Lung (tissue), 11 donors: ENCODE measurements at regions not wholly inside any gene's neighbourhood (a gene's known extent, or its start where the extent isn't known, plus 50 kb on each side); places are given as distances from the start of the nearest gene placed in this dataset.

Source experiments
- ATAC-seq: fragments of 200-7000 bp; cut with Tn5 transposase; one replicate; pipeline ENCODE4 v1.9.1; 2020; ENCODE audit warnings: moderate number of reproducible peaks; ENCODE audit not compliant: insufficient read depth, low FRiP score
- DNase-seq, 3 donors: peaks; one replicate each; pipeline ENCODE4 v3.0.0-alpha.2; 2013 to 2017
- H3K27ac ChIP-seq, 2 donors: one replicate each; pipeline ENCODE4 v1.5.1; 2013; ENCODE audit warnings: mild to moderate bottlenecking in 2 of 2, moderate library complexity in 2 of 2, control low read depth in 1 of 2, inconsistent platforms in 1 of 2, low read depth in 1 of 2, low read length in 1 of 2
- H3K27me3 ChIP-seq, 3 donors: one replicate each; pipeline ENCODE4 v1.5.1; 2013; ENCODE audit warnings: low read length in 2 of 3; ENCODE audit not compliant: control insufficient read depth in 3 of 3, insufficient read depth in 3 of 3
- H3K36me3 ChIP-seq, 4 donors: one replicate each; pipeline ENCODE4 v1.5.1; 2013; ENCODE audit warnings: low read length in 4 of 4, mild to moderate bottlenecking in 1 of 4, moderate library complexity in 1 of 4; ENCODE audit not compliant: control insufficient read depth in 4 of 4, insufficient read depth in 4 of 4
- H3K4me1 ChIP-seq, 5 donors: one replicate each; pipeline ENCODE4 v1.5.1; 2013; ENCODE audit warnings: low read length in 5 of 5, mild to moderate bottlenecking in 2 of 5, moderate library complexity in 1 of 5; ENCODE audit not compliant: control insufficient read depth in 5 of 5, insufficient read depth in 5 of 5
- H3K4me3 ChIP-seq: one replicate; pipeline ENCODE4 v1.5.1; 2013; ENCODE audit warnings: mild to moderate bottlenecking, control low read depth, moderate library complexity
- H3K9ac ChIP-seq, 2 donors: one replicate each; pipeline ENCODE4 v1.5.1; 2013; ENCODE audit warnings: low read length in 2 of 2, control low read depth in 1 of 2; ENCODE audit not compliant: insufficient read depth in 1 of 2
- H3K9me3 ChIP-seq, 4 donors: one replicate each; pipeline ENCODE4 v1.5.1; 2013; ENCODE audit warnings: low read length in 3 of 4, mild to moderate bottlenecking in 1 of 4, moderate library complexity in 1 of 4; ENCODE audit not compliant: control insufficient read depth in 4 of 4, insufficient read depth in 3 of 4
- WGBS, 2 donors: extraction: QIAGEN DNeasy Blood & Tissue Kit; methylation state at CpG; one replicate each; pipeline ENCODE4 v1.1.7; 2013; 5-methylcytosine and 5-hydroxymethylcytosine counted together
- TF ChIP-seq, protein P1 (sequence below): IDR thresholded peaks from 2 replicates; pipeline ENCODE4 v1.5.1; 2012; ENCODE audit warnings: mild to moderate bottlenecking; ENCODE audit errors: control extremely low read depth, extremely low read depth
- donor health status: control.
- donor health status: control.
- donor health status: Bipolar disorder and iron deficiency.
- donor health status: healthy.
- donor health status: DM: yes; HTN: yes; CAD: no.

DNA sequence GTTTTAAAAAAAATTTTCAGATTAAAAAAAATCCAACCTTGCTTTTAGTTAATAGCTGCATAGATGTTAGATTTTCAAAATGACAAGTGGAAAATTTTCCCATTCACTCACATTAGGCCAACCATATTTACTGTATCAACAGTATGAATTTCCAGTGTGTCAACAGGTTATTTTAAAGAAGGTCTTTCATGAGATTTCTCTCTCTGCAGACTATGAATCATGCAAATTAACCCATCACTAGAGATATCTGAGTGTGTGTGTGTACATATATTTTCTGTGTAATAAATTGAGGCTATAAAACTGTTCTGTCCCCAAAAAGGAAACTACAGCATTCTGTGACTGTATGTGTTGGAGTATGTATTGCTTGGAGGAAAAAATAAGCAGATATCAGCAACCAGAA, 305.6 kb downstream of the ARL4A start:
- H3K36me3 ChIP-seq: no peaks in the 10 kb centered on the region
- H3K9ac ChIP-seq: no peak overlapping the region
- DNase-seq (no peak), ATAC-seq (no peak)
- no peaks in the 10 kb centered on the region for H3K27me3 ChIP-seq
- no peak overlapping the region for H3K4me3 ChIP-seq
- H3K27ac ChIP-seq: no peak overlapping the region
- TF ChIP-seq, protein P1, sequence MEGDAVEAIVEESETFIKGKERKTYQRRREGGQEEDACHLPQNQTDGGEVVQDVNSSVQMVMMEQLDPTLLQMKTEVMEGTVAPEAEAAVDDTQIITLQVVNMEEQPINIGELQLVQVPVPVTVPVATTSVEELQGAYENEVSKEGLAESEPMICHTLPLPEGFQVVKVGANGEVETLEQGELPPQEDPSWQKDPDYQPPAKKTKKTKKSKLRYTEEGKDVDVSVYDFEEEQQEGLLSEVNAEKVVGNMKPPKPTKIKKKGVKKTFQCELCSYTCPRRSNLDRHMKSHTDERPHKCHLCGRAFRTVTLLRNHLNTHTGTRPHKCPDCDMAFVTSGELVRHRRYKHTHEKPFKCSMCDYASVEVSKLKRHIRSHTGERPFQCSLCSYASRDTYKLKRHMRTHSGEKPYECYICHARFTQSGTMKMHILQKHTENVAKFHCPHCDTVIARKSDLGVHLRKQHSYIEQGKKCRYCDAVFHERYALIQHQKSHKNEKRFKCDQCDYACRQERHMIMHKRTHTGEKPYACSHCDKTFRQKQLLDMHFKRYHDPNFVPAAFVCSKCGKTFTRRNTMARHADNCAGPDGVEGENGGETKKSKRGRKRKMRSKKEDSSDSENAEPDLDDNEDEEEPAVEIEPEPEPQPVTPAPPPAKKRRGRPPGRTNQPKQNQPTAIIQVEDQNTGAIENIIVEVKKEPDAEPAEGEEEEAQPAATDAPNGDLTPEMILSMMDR: no peak
- peaks cover 0 to 4% (median 0%) of the 10 kb centered on the region in 5 donors for H3K4me1 ChIP-seq
- H3K9me3 ChIP-seq: no peaks in the 10 kb centered on the region

DNA sequence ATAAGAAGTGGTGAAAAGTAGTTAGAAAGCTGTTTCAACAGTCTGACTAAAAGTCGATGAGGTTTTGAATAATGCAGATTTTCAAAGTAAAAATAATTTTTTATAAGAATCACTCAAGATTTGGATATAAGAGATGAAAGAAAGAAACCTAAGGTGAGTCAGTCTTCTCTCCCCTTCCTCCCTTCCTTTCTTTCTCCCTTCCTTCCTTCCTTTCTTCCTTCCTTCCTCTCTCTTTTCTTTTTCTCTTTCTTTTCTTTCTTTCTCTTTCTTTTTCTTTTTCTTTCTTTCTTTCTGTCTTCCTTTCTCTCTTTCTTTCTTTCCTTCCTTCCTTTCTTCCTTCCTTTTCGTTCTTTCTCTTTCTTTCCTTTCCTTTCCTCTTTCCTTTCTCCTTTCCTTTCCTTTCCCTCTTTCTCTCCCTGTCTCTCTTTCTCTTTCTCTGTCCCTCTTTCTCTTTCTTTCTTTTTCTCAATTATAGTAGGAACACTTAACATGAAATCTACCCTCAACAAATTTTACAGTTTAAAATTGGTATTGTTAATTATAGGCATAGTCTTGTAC, 308.6 kb downstream of the ARL4A start:
- no peak overlapping the region for H3K27ac ChIP-seq
- TF ChIP-seq, protein P1: no peak
- no peak for DNase-seq
- H3K9me3 ChIP-seq: no peaks in the 10 kb centered on the region
- H3K36me3 ChIP-seq: no peaks in the 10 kb centered on the region
- WGBS, 2 donors: 85% methylated on average over 2 of the region's 2 CpGs
- no peaks in the 10 kb centered on the region for H3K4me1 ChIP-seq
- H3K9ac ChIP-seq: no peak overlapping the region
- H3K27me3 ChIP-seq: no peaks in the 10 kb centered on the region
- no peak overlapping the region for H3K4me3 ChIP-seq
- no peak for ATAC-seq

DNA sequence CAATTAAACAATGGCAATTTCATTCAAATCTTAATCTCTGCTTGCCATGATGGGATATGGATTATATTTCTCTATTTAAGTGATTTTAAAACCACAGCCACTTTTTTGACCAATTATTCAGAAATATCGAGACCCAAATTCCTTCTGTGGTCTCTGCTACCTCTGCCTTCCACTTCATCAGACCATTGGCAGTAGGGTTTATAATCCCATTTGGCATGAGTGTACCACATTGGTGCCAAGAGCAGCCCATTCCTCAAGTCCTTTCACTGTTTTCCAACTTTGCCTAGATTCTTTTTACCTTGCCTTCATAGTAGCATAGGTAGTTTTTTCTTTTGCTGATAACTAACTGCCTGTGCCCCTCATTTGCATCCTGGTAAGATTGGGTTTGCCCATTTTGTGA, 319.9 kb downstream of the ARL4A start:
- Histone ChIP-seq H3K4me1 (no peaks in the 10 kb centered on the region), H3K4me3 (no peak overlapping the region), H3K36me3 (no peaks in the 10 kb centered on the region), H3K9ac (no peak overlapping the region), H3K27me3 (no peaks in the 10 kb centered on the region), H3K27ac (no peak overlapping the region), H3K9me3 (peaks cover 0 to 4% (median 0%) of the 10 kb centered on the region in 4 donors)
- 94 to 97% methylated on average over 1 of the region's 1 CpG for WGBS, 2 donors
- ATAC-seq: no peak
- TF ChIP-seq, protein P1: no peak
- no peak for DNase-seq

DNA sequence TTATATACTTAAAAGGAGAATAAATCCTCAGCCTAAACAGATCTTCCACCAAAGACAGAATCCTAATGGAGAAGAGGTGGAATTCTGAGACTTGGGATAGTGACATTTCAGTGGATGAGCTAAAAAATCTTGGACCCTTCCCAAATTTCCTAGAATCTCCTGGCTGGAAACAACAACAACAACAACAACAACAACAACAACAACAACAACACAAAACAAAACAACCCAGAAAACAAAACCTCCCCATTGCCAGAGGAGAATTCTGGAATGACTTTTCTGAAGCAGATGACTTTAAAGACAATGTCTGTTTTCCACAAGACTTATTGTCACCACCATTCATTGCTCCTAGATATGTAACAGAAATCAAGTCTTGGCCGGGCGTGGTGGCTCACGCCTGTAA, 322.1 kb downstream of the ARL4A start:
- Histone ChIP-seq H3K27ac (no peak overlapping the region), H3K4me3 (no peak overlapping the region), H3K9ac (no peak overlapping the region), H3K36me3 (no peaks in the 10 kb centered on the region), H3K4me1 (peaks cover 0 to 4% (median 0%) of the 10 kb centered on the region in 5 donors), H3K27me3 (no peaks in the 10 kb centered on the region), H3K9me3 (no peaks in the 10 kb centered on the region)
- DNase-seq: no peak
- no peak for ATAC-seq
- TF ChIP-seq, protein P1: no peak
- WGBS, 2 donors: 99% methylated on average over 3 of the region's 3 CpGs
